Osteoblast (primary cell): ENCODE measurements at regions not wholly inside any gene's neighbourhood (a gene's known extent, or its start where the extent isn't known, plus 50 kb on each side); places are given as distances from the start of the nearest gene placed in this dataset.

Experiments
- DNase-seq: peaks from one replicate; pipeline ENCODE4 v3.0.0; 2011; ENCODE audit warnings: low spot score, mixed read lengths; ENCODE audit not compliant: insufficient read length; ENCODE audit errors: missing footprints
- H2AFZ ChIP-seq: 2 replicates; pipeline ENCODE4 v1.6.0; 2011; ENCODE audit warnings: mild to moderate bottlenecking, low read length
- H3K27ac ChIP-seq: 2 replicates; pipeline ENCODE4 v1.5.1; 2011; ENCODE audit warnings: mild to moderate bottlenecking, low read depth, low read length, moderate library complexity
- H3K27me3 ChIP-seq: 2 replicates; pipeline ENCODE4 v1.6.0; 2012; ENCODE audit warnings: mild to moderate bottlenecking, control low read depth, inconsistent platforms, low read length, moderate library complexity; ENCODE audit not compliant: insufficient read depth
- H3K36me3 ChIP-seq: 2 replicates; pipeline ENCODE4 v1.5.1; 2011; ENCODE audit warnings: mild to moderate bottlenecking, low read length, control low read depth, moderate library complexity; ENCODE audit not compliant: insufficient read depth
- H3K4me1 ChIP-seq: 2 replicates; pipeline ENCODE4 v1.5.1; 2011; ENCODE audit warnings: mild to moderate bottlenecking, low read length, control low read depth, moderate library complexity; ENCODE audit not compliant: insufficient read depth
- H3K4me2 ChIP-seq: 2 replicates; pipeline ENCODE4 v1.6.0; 2011; ENCODE audit warnings: mild to moderate bottlenecking, low read length; ENCODE audit not compliant: insufficient read depth
- H3K4me3 ChIP-seq: fragments of 200-600 bp; sonication (generic); 3 replicates; pipeline ENCODE4 v1.5.1; 2012; ENCODE audit warnings: mild to moderate bottlenecking, low read length, inconsistent platforms; ENCODE audit not compliant: insufficient read depth
- H3K79me2 ChIP-seq: 2 replicates; pipeline ENCODE4 v1.6.0; 2012; ENCODE audit warnings: mild to moderate bottlenecking, low read length, control low read depth, inconsistent platforms; ENCODE audit not compliant: insufficient read depth
- H3K9me3 ChIP-seq: 2 replicates; pipeline ENCODE4 v1.5.1; 2011; ENCODE audit warnings: low read depth, low read length, control low read depth
- H4K20me1 ChIP-seq: 2 replicates; pipeline ENCODE4 v1.6.0; 2012; ENCODE audit warnings: mild to moderate bottlenecking, low read length, control low read depth; ENCODE audit not compliant: insufficient read depth
- CTCF ChIP-seq: IDR thresholded peaks from 2 replicates; pipeline ENCODE4 v1.5.1; 2011; ENCODE audit warnings: mild to moderate bottlenecking, low read depth, low read length, moderate library complexity; ENCODE audit errors: extremely low read depth

GRCh38 chr2:22442051-22442450 lies 942.9 kb upstream of the KLHL29 start:
- Histone ChIP-seq H4K20me1 (no peaks in the 10 kb centered on the region), H3K79me2 (no peaks in the 10 kb centered on the region), H3K27me3 (no peaks in the 10 kb centered on the region), H3K36me3 (no peaks in the 10 kb centered on the region), H2AFZ (no peak overlapping the region), H3K9me3 (no peaks in the 10 kb centered on the region), H3K4me1 (no peaks in the 10 kb centered on the region), H3K4me2 (no peak overlapping the region), H3K27ac (no peak overlapping the region), H3K4me3 (no peak overlapping the region)
- no peak for TF ChIP-seq CTCF
- DNase-seq: no peak

- TF ChIP-seq CTCF: no peak
- no peaks in the 10 kb centered on the region for H3K36me3 ChIP-seq
- no peaks in the 10 kb centered on the region for H4K20me1 ChIP-seq
- DNase-seq: no peak
- no peaks in the 10 kb centered on the region for H3K9me3 ChIP-seq
- H3K79me2 ChIP-seq: no peaks in the 10 kb centered on the region
- no peak overlapping the region for H3K4me2 ChIP-seq
- H3K27me3 ChIP-seq: no peaks in the 10 kb centered on the region
- no peak overlapping the region for H3K27ac ChIP-seq
- no peak overlapping the region for H2AFZ ChIP-seq
- H3K4me3 ChIP-seq: no peak overlapping the region
- H3K4me1 ChIP-seq: no peaks in the 10 kb centered on the region
Observed at GRCh38 chr2:22444281-22444680, 940.7 kb upstream of the KLHL29 start.

DNA sequence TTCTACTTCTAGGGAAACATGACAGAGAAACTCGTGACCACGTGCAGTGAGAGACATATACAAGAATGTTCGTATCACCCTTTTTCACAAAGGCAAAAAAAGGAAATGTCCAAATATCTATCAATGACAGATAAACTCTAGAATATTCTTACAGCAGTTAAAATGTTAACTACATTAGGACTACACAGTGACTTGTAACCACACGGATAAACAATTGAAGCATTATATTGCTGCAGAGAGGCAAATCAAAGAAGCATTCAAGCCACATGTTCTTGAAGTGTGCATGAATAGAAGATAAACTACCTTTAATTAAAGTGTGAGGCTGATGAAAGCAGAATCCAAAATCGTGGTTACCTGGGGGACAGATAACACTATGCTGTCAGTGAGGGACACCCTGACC lies 935.3 kb upstream of the KLHL29 start:
- no peaks in the 10 kb centered on the region for H3K27me3 ChIP-seq
- H3K4me3 ChIP-seq: no peak overlapping the region
- H3K27ac ChIP-seq: no peak overlapping the region
- H3K9me3 ChIP-seq: peaks cover 3% of the 10 kb centered on the region
- H3K36me3 ChIP-seq: no peaks in the 10 kb centered on the region
- no peak overlapping the region for H3K4me2 ChIP-seq
- H3K79me2 ChIP-seq: no peaks in the 10 kb centered on the region
- no peak for TF ChIP-seq CTCF
- H3K4me1 ChIP-seq: no peaks in the 10 kb centered on the region
- DNase-seq: no peak
- H2AFZ ChIP-seq: no peak overlapping the region
- no peaks in the 10 kb centered on the region for H4K20me1 ChIP-seq

DNA sequence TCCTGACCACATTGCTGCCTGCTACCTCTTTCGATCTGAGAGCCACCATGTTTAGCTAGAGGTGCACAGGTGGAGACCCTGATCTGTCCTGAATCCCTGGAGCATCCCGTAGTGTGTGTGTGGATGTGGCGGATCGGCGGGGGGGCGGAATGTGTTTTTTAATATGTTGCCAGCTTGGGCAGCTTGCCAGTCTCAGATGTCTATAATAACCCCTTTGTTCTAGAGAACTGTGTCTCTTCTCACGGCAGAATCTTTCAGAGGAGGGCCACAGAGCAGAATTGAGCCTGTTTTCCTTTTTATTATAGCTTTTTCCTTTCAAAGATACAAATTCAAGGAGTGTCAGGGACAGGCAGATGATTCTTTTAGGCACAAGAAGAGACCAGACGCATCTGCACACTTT lies 934.1 kb upstream of the KLHL29 start:
- H3K27me3 ChIP-seq: no peaks in the 10 kb centered on the region
- no peak overlapping the region for H3K4me3 ChIP-seq
- no peaks in the 10 kb centered on the region for H3K4me1 ChIP-seq
- H3K36me3 ChIP-seq: no peaks in the 10 kb centered on the region
- no peaks in the 10 kb centered on the region for H3K79me2 ChIP-seq
- no peak for DNase-seq
- H3K27ac ChIP-seq: no peak overlapping the region
- no peaks in the 10 kb centered on the region for H4K20me1 ChIP-seq
- no peak for TF ChIP-seq CTCF
- no peak overlapping the region for H2AFZ ChIP-seq
- peaks cover 3% of the 10 kb centered on the region for H3K9me3 ChIP-seq
- no peak overlapping the region for H3K4me2 ChIP-seq
